ENCODE measurements at regions not wholly inside any gene's neighbourhood (a gene's known extent, or its start where the extent isn't known, plus 50 kb on each side); places are given as distances from the start of the nearest gene placed in this dataset.
A peak's percentile ranks its signal among the peaks of the same experiment; 100 is the strongest.
"Not testable (repeated sequence)": the region's sequence is repeated elsewhere in the genome, so short reads cannot be mapped to it uniquely, and the experiment has no call there.

GRCh38 chr6:166253778-166254204 is 54.4 kb downstream of the PRR18 start:
- FAIRE-seq (no peak), DNase-seq (ENCODE audit: insufficient read length, low spot score) (no peak)

- FAIRE-seq, result no peak
- peak; percentile 6 for DNase-seq (ENCODE audit: insufficient read length, low spot score)
Observed at GRCh38 chr6:166253281-166253681, 54.9 kb downstream of the PRR18 start.

GRCh38 chr6:166252601-166253000 is 55.6 kb downstream of the PRR18 start:
- no peak for FAIRE-seq
- no peak for DNase-seq (ENCODE audit: insufficient read length, low spot score)

GRCh38 chr6:166251655-166252054 is 56.5 kb downstream of the PRR18 start:
- DNase-seq (ENCODE audit: insufficient read length, low spot score) (no peak), FAIRE-seq (no peak)

- no peak for DNase-seq (ENCODE audit: insufficient read length, low spot score)
- no peak for FAIRE-seq
Observed at GRCh38 chr6:166251211-166251610, 57.0 kb downstream of the PRR18 start.

- not testable (repeated sequence) for FAIRE-seq; DNase-seq (ENCODE audit: insufficient read length, low spot score)
Observed at GRCh38 chr6:166249061-166249785, 59.0 kb downstream of the PRR18 start.

GRCh38 chr6:166245148-166245547 is 63.0 kb downstream of the PRR18 start:
- FAIRE-seq (no peak), DNase-seq (ENCODE audit: insufficient read length, low spot score) (no peak)

GRCh38 chr6:166244353-166245045 is 63.7 kb downstream of the PRR18 start:
- FAIRE-seq (no peak), DNase-seq (ENCODE audit: insufficient read length, low spot score) (no peak)

- DNase-seq (ENCODE audit: insufficient read length, low spot score) (no peak), FAIRE-seq (no peak)
Observed at GRCh38 chr6:166242888-166243287, 65.3 kb downstream of the PRR18 start.

- no peak for DNase-seq (ENCODE audit: insufficient read length, low spot score)
- no peak for FAIRE-seq
Observed at GRCh38 chr6:166241974-166242373, 66.2 kb downstream of the PRR18 start.

- FAIRE-seq, result no peak
- DNase-seq (ENCODE audit: insufficient read length, low spot score), result no peak
Observed at GRCh38 chr6:166240889-166241288, 67.3 kb downstream of the PRR18 start.

- DNase-seq (ENCODE audit: insufficient read length, low spot score) (no peak), FAIRE-seq (no peak)
Observed at GRCh38 chr6:166237617-166238016, 70.0 kb upstream of the TBXT start.

- FAIRE-seq (no peak), DNase-seq (ENCODE audit: insufficient read length, low spot score) (no peak)
Observed at GRCh38 chr6:166236596-166236995, 68.9 kb upstream of the TBXT start.

GRCh38 chr6:166235666-166236292 is 68.1 kb upstream of the TBXT start:
- DNase-seq (ENCODE audit: insufficient read length, low spot score) (no peak), FAIRE-seq (no peak)

- DNase-seq (ENCODE audit: insufficient read length, low spot score); FAIRE-seq: not testable (repeated sequence)
Observed at GRCh38 chr6:166231181-166231580, 63.5 kb upstream of the TBXT start.

- DNase-seq (ENCODE audit: insufficient read length, low spot score), result no peak
- FAIRE-seq, result no peak
Observed at GRCh38 chr6:166228839-166229528, 61.3 kb upstream of the TBXT start.

- DNase-seq (ENCODE audit: insufficient read length, low spot score) (no peak), FAIRE-seq (no peak)
Observed at GRCh38 chr6:166228425-166228824, 60.8 kb upstream of the TBXT start.

GRCh38 chr6:166223079-166223478 is 55.4 kb upstream of the TBXT start:
- FAIRE-seq, result no peak

GRCh38 chr6:166222631-166223030 is 55.0 kb upstream of the TBXT start:
- no peak for DNase-seq (ENCODE audit: insufficient read length, low spot score)
- no peak for FAIRE-seq

More at GRCh38 chr6:166223079-166223478, 55.4 kb upstream of the TBXT start:
- DNase-seq (ENCODE audit: insufficient read length, low spot score), result no peak

- no peak for DNase-seq (ENCODE audit: insufficient read length, low spot score)
- no peak for FAIRE-seq
Observed at GRCh38 chr6:166221636-166222035, 54.0 kb upstream of the TBXT start.

- DNase-seq (ENCODE audit: insufficient read length, low spot score), result no peak
- no peak for FAIRE-seq
Observed at GRCh38 chr6:166221040-166221439, 53.4 kb upstream of the TBXT start.
